Hindlimb muscle (tissue), 1 donor: ENCODE measurements at regions not wholly inside any gene's neighbourhood (a gene's known extent, or its start where the extent isn't known, plus 50 kb on each side); places are given as distances from the start of the nearest gene placed in this dataset.
"Not testable (repeated sequence)": the region's sequence is repeated elsewhere in the genome, so short reads cannot be mapped to it uniquely, and the experiment has no call there.

Source experiments
- DNase-seq: peaks from one replicate; pipeline ENCODE4 v3.0.0-alpha.2; 2013

- no peak for DNase-seq
Observed at GRCh38 chr20:40894237-40894630, 134.4 kb upstream of the TOP1 start.

GRCh38 chr20:40895182-40895581 lies 133.4 kb upstream of the TOP1 start:
- no peak for DNase-seq

- DNase-seq: no peak
Observed at GRCh38 chr20:40896814-40897700, 131.6 kb upstream of the TOP1 start.

- no peak for DNase-seq
Observed at GRCh38 chr20:40899344-40899743, 129.3 kb upstream of the TOP1 start.

GRCh38 chr20:40900666-40901215 lies 127.9 kb upstream of the TOP1 start:
- DNase-seq: no peak

GRCh38 chr20:40902661-40903060 lies 126.0 kb upstream of the TOP1 start:
- DNase-seq: no peak

- no peak for DNase-seq
Observed at GRCh38 chr20:40908309-40908708, 120.3 kb upstream of the TOP1 start.

GRCh38 chr20:40909489-40909888 lies 119.1 kb upstream of the TOP1 start:
- DNase-seq: not testable (repeated sequence)

GRCh38 chr20:40910436-40910835 lies 118.2 kb upstream of the TOP1 start:
- not testable (repeated sequence) for DNase-seq

GRCh38 chr20:40911152-40911551 lies 117.5 kb upstream of the TOP1 start:
- not testable (repeated sequence) for DNase-seq

- DNase-seq: no peak
Observed at GRCh38 chr20:40913224-40914185, 115.1 kb upstream of the TOP1 start.

- no peak for DNase-seq
Observed at GRCh38 chr20:40915756-40916155, 112.9 kb upstream of the TOP1 start.

GRCh38 chr20:40916276-40916675 lies 112.3 kb upstream of the TOP1 start:
- DNase-seq: no peak

- DNase-seq: no peak
Observed at GRCh38 chr20:40920291-40920690, 108.3 kb upstream of the TOP1 start.

- no peak for DNase-seq
Observed at GRCh38 chr20:40922865-40923264, 105.8 kb upstream of the TOP1 start.

- no peak for DNase-seq
Observed at GRCh38 chr20:40925829-40926510, 102.7 kb upstream of the TOP1 start.

GRCh38 chr20:40926928-40927327 lies 101.7 kb upstream of the TOP1 start:
- DNase-seq: no peak

GRCh38 chr20:40930561-40930960 lies 98.1 kb upstream of the TOP1 start:
- DNase-seq: no peak

GRCh38 chr20:40931410-40932044 lies 97.1 kb upstream of the TOP1 start:
- no peak for DNase-seq

- no peak for DNase-seq
Observed at GRCh38 chr20:40932436-40932835, 96.2 kb upstream of the TOP1 start.

- DNase-seq: no peak
Observed at GRCh38 chr20:40933758-40934157, 94.9 kb upstream of the TOP1 start.

- no peak for DNase-seq
Observed at GRCh38 chr20:40938020-40938419, 90.6 kb upstream of the TOP1 start.
